ENCODE measurements at regions not wholly inside any gene's neighbourhood (a gene's known extent, or its start where the extent isn't known, plus 50 kb on each side); places are given as distances from the start of the nearest gene placed in this dataset.

DNA sequence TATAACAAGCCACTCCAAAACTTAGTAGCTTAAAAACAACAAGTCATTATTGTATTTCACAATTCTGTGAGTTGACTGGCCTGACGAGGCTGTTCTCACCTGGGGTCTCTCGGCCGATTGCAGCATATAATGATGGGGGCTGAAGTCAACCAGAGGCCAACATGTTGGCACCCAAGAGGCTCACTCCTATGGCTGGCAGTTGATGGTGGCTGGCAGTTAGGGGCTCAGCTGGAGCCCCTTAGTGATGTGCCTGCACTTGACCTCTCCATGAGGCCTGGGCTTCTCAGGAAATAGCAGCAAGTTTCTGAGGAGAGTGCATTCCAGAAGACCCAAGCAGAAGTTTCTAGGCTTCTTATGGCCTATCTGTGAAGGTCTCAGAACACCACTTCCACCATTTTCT lies 459.4 kb downstream of the NPHP4 start:
- H3F3A ChIP-seq (ENCODE audit: insufficient read depth, low read length, poor library complexity, severe bottlenecking) = no peaks in the 10 kb centered on the region
- H3K27ac ChIP-seq (ENCODE audit: low read length) = no peak overlapping the region
- TF ChIP-seq, protein P1, sequence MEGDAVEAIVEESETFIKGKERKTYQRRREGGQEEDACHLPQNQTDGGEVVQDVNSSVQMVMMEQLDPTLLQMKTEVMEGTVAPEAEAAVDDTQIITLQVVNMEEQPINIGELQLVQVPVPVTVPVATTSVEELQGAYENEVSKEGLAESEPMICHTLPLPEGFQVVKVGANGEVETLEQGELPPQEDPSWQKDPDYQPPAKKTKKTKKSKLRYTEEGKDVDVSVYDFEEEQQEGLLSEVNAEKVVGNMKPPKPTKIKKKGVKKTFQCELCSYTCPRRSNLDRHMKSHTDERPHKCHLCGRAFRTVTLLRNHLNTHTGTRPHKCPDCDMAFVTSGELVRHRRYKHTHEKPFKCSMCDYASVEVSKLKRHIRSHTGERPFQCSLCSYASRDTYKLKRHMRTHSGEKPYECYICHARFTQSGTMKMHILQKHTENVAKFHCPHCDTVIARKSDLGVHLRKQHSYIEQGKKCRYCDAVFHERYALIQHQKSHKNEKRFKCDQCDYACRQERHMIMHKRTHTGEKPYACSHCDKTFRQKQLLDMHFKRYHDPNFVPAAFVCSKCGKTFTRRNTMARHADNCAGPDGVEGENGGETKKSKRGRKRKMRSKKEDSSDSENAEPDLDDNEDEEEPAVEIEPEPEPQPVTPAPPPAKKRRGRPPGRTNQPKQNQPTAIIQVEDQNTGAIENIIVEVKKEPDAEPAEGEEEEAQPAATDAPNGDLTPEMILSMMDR (IDR thresholded peaks at IDR 0.05; ENCODE audit: poor library complexity, severe bottlenecking) = no peak
- TF ChIP-seq RAD21 (conservative IDR thresholded peaks at IDR 0.05) (no peak), EP300 (conservative IDR thresholded peaks at IDR 0.05; ENCODE audit: poor library complexity, severe bottlenecking) (no peak), EZH2 (IDR thresholded peaks at IDR 0.05; ENCODE audit: borderline replicate concordance, insufficient read depth, low read length, poor library complexity, severe bottlenecking) (no peak), POLR2AphosphoS5 (IDR thresholded peaks at IDR 0.05) (no peak)
- TF ChIP-seq, protein P2, sequence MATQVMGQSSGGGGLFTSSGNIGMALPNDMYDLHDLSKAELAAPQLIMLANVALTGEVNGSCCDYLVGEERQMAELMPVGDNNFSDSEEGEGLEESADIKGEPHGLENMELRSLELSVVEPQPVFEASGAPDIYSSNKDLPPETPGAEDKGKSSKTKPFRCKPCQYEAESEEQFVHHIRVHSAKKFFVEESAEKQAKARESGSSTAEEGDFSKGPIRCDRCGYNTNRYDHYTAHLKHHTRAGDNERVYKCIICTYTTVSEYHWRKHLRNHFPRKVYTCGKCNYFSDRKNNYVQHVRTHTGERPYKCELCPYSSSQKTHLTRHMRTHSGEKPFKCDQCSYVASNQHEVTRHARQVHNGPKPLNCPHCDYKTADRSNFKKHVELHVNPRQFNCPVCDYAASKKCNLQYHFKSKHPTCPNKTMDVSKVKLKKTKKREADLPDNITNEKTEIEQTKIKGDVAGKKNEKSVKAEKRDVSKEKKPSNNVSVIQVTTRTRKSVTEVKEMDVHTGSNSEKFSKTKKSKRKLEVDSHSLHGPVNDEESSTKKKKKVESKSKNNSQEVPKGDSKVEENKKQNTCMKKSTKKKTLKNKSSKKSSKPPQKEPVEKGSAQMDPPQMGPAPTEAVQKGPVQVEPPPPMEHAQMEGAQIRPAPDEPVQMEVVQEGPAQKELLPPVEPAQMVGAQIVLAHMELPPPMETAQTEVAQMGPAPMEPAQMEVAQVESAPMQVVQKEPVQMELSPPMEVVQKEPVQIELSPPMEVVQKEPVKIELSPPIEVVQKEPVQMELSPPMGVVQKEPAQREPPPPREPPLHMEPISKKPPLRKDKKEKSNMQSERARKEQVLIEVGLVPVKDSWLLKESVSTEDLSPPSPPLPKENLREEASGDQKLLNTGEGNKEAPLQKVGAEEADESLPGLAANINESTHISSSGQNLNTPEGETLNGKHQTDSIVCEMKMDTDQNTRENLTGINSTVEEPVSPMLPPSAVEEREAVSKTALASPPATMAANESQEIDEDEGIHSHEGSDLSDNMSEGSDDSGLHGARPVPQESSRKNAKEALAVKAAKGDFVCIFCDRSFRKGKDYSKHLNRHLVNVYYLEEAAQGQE (IDR thresholded peaks at IDR 0.05; ENCODE audit: borderline replicate concordance) = no peak
- H3K9ac ChIP-seq (ENCODE audit: low read length) = no peak overlapping the region
- no peaks in the 10 kb centered on the region for H3K9me2 ChIP-seq (ENCODE audit: insufficient read depth, low read length)
- no peaks in the 10 kb centered on the region for H3K9me3 ChIP-seq (ENCODE audit: low read length)
- H3K4me3 ChIP-seq (ENCODE audit: low read length) = no peak overlapping the region
- H4K20me1 ChIP-seq (ENCODE audit: insufficient read depth) = no peaks in the 10 kb centered on the region
- H3K4me2 ChIP-seq (ENCODE audit: low read length) = no peak overlapping the region
- H3K36me3 ChIP-seq (ENCODE audit: insufficient read depth, low read length) = no peaks in the 10 kb centered on the region
- H3K79me2 ChIP-seq (replicated peaks; ENCODE audit: insufficient read depth, low read length) = no peaks in the 10 kb centered on the region
- H3K27me3 ChIP-seq (ENCODE audit: insufficient read depth, low read depth, low read length) = no peaks in the 10 kb centered on the region
- no peak overlapping the region for H2AFZ ChIP-seq (ENCODE audit: low read depth, low read length)

DNA sequence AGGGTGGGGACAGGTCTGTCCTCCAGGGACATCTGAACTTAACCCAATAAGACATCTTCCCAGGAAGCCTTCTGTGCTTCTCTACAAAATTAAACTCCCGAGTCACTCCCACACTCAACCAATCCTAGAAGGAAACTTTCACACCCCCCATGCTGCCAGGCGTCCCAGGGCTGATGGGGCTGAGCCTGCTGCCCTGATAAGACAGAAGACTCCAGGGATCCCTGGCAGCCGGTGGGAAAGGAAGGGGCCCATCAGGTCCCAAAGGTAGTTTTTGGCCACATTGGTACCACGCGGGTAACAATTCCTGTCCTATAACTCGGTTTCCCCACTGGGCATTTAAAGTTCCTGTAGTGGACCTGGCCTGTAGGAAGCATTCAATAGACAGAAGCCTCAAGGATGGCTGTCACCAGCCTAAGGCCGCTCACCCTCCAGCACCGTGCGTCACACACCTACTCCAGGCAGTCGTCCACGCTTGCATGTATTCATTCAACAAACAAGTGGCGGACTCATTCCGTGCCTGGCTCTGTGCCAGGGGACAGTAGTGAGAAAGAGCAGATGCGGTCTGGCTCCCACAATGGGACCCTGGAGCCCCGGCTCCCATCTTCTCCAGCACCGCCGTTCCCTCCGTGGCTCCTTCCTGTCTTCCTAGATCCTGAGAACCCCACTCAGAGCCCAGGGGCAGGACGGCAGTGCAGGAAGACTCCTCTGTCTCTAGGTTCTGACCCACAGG lies 465.2 kb downstream of the NPHP4 start:
- H3K9me3 ChIP-seq (ENCODE audit: low read length) = no peaks in the 10 kb centered on the region
- TF ChIP-seq EZH2 (IDR thresholded peaks at IDR 0.05; ENCODE audit: borderline replicate concordance, insufficient read depth, low read length, poor library complexity, severe bottlenecking) (no peak), SMC3 (conservative IDR thresholded peaks at IDR 0.05; ENCODE audit: poor library complexity) (no peak), TAF1 (IDR thresholded peaks at IDR 0.05; ENCODE audit: low read depth) (no peak), MXI1 (conservative IDR thresholded peaks at IDR 0.05; ENCODE audit: poor library complexity, severe bottlenecking) (no peak), EP300 (conservative IDR thresholded peaks at IDR 0.05; ENCODE audit: poor library complexity, severe bottlenecking) (no peak), RAD21 (conservative IDR thresholded peaks at IDR 0.05) (no peak), POLR2AphosphoS5 (IDR thresholded peaks at IDR 0.05) (no peak)
- TF ChIP-seq, protein P1 (IDR thresholded peaks at IDR 0.05; ENCODE audit: poor library complexity, severe bottlenecking) = no peak
- TF ChIP-seq, protein P2 (IDR thresholded peaks at IDR 0.05; ENCODE audit: borderline replicate concordance) = no peak
- H3K9ac ChIP-seq (ENCODE audit: low read length) = no peak overlapping the region
- no peak overlapping the region for H3K4me3 ChIP-seq (ENCODE audit: low read length)
- no peak overlapping the region for H3K4me2 ChIP-seq (ENCODE audit: low read length)
- H3K9me2 ChIP-seq (ENCODE audit: insufficient read depth, low read length) = no peaks in the 10 kb centered on the region
- no peaks in the 10 kb centered on the region for H4K20me1 ChIP-seq (ENCODE audit: insufficient read depth)
- H3F3A ChIP-seq (ENCODE audit: insufficient read depth, low read length, poor library complexity, severe bottlenecking) = no peaks in the 10 kb centered on the region
- no peaks in the 10 kb centered on the region for H3K79me2 ChIP-seq (replicated peaks; ENCODE audit: insufficient read depth, low read length)
- H3K27ac ChIP-seq (ENCODE audit: low read length) = no peak overlapping the region
- no peaks in the 10 kb centered on the region for H3K27me3 ChIP-seq (ENCODE audit: insufficient read depth, low read depth, low read length)
- H3K36me3 ChIP-seq (ENCODE audit: insufficient read depth, low read length) = no peaks in the 10 kb centered on the region
- no peak overlapping the region for H2AFZ ChIP-seq (ENCODE audit: low read depth, low read length)
